Mesendoderm (in vitro differentiated cells): ENCODE measurements at regions not wholly inside any gene's neighbourhood (a gene's known extent, or its start where the extent isn't known, plus 50 kb on each side); places are given as distances from the start of the nearest gene placed in this dataset.
"Not testable (repeated sequence)": the region's sequence is repeated elsewhere in the genome, so short reads cannot be mapped to it uniquely, and the experiment has no call there.

ENCODE experiments used
- DNase-seq: peaks from one replicate; pipeline ENCODE4 v3.0.0; 2013
- H2AK5ac ChIP-seq: 2 replicates; pipeline ENCODE4 v1.6.1; 2013; ENCODE audit warnings: low read length, inconsistent platforms
- H2BK120ac ChIP-seq: 2 replicates; pipeline ENCODE4 v1.6.1; 2013; ENCODE audit warnings: low read depth, mild to moderate bottlenecking, low read length, moderate library complexity, mixed read lengths
- H2BK15ac ChIP-seq: replicated peaks from 2 replicates; pipeline ENCODE4 v1.6.1; 2013; ENCODE audit warnings: low read depth, mild to moderate bottlenecking, moderate library complexity
- H2BK5ac ChIP-seq: 2 replicates; pipeline ENCODE4 v1.6.1; 2013; ENCODE audit warnings: low read length, inconsistent platforms
- H3K18ac ChIP-seq: 2 replicates; pipeline ENCODE4 v1.6.1; 2013; ENCODE audit warnings: mild to moderate bottlenecking, low read length, mixed read lengths
- H3K23ac ChIP-seq: one replicate; pipeline ENCODE4 v1.6.1; 2013; ENCODE audit warnings: low read length
- H3K27ac ChIP-seq: 2 replicates; pipeline ENCODE4 v1.5.1; 2013; ENCODE audit warnings: low read depth, mild to moderate bottlenecking, inconsistent platforms, low read length, moderate library complexity
- H3K27me3 ChIP-seq: 2 replicates; pipeline ENCODE4 v1.6.1; 2013; ENCODE audit warnings: low read length, control low read depth, mild to moderate bottlenecking, inconsistent platforms; ENCODE audit not compliant: insufficient read depth, poor library complexity
- H3K36me3 ChIP-seq: 2 replicates; pipeline ENCODE4 v1.6.1; 2013; ENCODE audit warnings: low read length, inconsistent platforms; ENCODE audit not compliant: control insufficient read depth, insufficient read depth
- H3K4ac ChIP-seq: one replicate; pipeline ENCODE4 v1.6.1; 2013; ENCODE audit warnings: low read depth, mild to moderate bottlenecking, low read length, moderate library complexity
- H3K4me1 ChIP-seq: 2 replicates; pipeline ENCODE4 v1.6.1; 2013; ENCODE audit warnings: low read depth, low read length, inconsistent platforms; ENCODE audit not compliant: control insufficient read depth
- H3K4me2 ChIP-seq: 2 replicates; pipeline ENCODE4 v1.6.1; 2013; ENCODE audit warnings: low read length
- H3K4me3 ChIP-seq: 2 replicates; pipeline ENCODE4 v1.5.1; 2013; ENCODE audit warnings: mild to moderate bottlenecking, low read length
- H3K56ac ChIP-seq: one replicate; pipeline ENCODE4 v1.6.1; 2013; ENCODE audit warnings: low read length
- H3K79me1 ChIP-seq: 2 replicates; pipeline ENCODE4 v1.6.1; 2013; ENCODE audit warnings: low read length, inconsistent platforms
- H3K79me2 ChIP-seq: 2 replicates; pipeline ENCODE4 v1.6.1; 2013; ENCODE audit warnings: mild to moderate bottlenecking, low read length; ENCODE audit not compliant: control insufficient read depth, insufficient read depth
- H3K9ac ChIP-seq: 2 replicates; pipeline ENCODE4 v1.6.1; 2013; ENCODE audit warnings: low read length, inconsistent platforms
- H4K5ac ChIP-seq: one replicate; pipeline ENCODE4 v1.6.1; 2013; ENCODE audit warnings: low read length
- H4K8ac ChIP-seq: one replicate; pipeline ENCODE4 v1.6.1; 2013; ENCODE audit warnings: low read depth, mild to moderate bottlenecking, control low read depth, low read length, moderate library complexity
- WGBS: extraction: QIAGEN DNeasy Blood & Tissue Kit; methylation state at CpG from one replicate; pipeline ENCODE4 v1.1.7; 2013; ENCODE audit warnings: low lambda C conversion rate, missing lambda C conversion rate; ENCODE audit not compliant: insufficient coverage; ENCODE audit errors: extremely low coverage; 5-methylcytosine and 5-hydroxymethylcytosine counted together

GRCh38 chr4:66016240-66016639, 346.0 kb upstream of the EPHA5 start:
- Histone ChIP-seq H4K8ac (no peak overlapping the region), H3K4me3 (no peak overlapping the region), H2BK15ac (no peak overlapping the region), H3K4me2 (no peak overlapping the region), H3K79me1 (no peaks in the 10 kb centered on the region), H2BK5ac (no peak overlapping the region), H3K27me3 (no peaks in the 10 kb centered on the region), H3K56ac (no peak overlapping the region), H3K36me3 (no peaks in the 10 kb centered on the region), H3K4me1 (no peaks in the 10 kb centered on the region), H2BK120ac (no peak overlapping the region), H3K79me2 (no peaks in the 10 kb centered on the region), H3K9ac (no peak overlapping the region), H2AK5ac (no peak overlapping the region), H3K4ac (no peak overlapping the region), H3K23ac (no peak overlapping the region), H3K18ac (no peak overlapping the region), H3K27ac (no peak overlapping the region), H4K5ac (no peak overlapping the region)
- no CpG with 5 or more reads among the region's 1 CpG for WGBS
- DNase-seq: no peak

GRCh38 chr4:66014146-66014765, 344.0 kb upstream of the EPHA5 start:
- WGBS: no CpG with 5 or more reads among the region's 3 CpGs
- Histone ChIP-seq H3K4me3 (no peak overlapping the region), H3K4me2 (no peak overlapping the region)

DNA sequence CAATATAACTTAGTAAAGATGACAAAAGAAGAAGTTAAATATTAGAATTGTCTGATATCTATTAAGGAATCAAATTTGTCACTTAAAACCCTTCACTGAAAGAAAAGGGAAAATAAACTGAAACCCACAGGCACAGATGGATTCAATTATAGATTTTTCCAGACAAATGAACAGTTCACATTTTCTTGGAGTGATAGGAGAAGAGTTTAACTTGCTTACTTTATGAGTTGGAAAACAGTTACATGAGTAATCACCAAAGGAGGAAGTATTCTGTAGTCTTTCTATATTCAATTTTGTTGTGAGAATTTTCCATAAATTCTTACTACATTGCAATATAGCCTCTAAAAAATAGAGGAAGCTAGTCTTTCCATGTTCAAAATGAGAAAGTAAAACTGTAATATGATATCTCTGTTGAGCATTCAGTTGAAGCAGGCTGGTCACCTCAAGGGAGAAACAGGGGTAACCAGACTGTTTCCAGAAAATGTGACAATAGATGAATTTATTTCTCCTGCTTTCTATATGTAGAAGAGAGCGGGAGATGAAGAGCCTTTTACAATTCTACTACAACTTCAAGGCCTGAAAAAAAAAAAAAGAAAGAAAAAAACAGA, 330.3 kb upstream of the EPHA5 start:
- no peak overlapping the region for H2BK120ac ChIP-seq
- H3K4ac ChIP-seq: no peak overlapping the region
- no peak overlapping the region for H3K9ac ChIP-seq
- H3K27ac ChIP-seq: no peak overlapping the region
- H2BK5ac ChIP-seq: no peak overlapping the region
- no peak overlapping the region for H3K18ac ChIP-seq
- no peaks in the 10 kb centered on the region for H3K79me2 ChIP-seq
- no peaks in the 10 kb centered on the region for H3K27me3 ChIP-seq
- no peak overlapping the region for H4K5ac ChIP-seq
- no peak overlapping the region for H3K4me2 ChIP-seq
- no peaks in the 10 kb centered on the region for H3K79me1 ChIP-seq
- no peak overlapping the region for H3K23ac ChIP-seq
- no peak overlapping the region for H3K4me3 ChIP-seq
- H3K4me1 ChIP-seq: no peaks in the 10 kb centered on the region
- H2BK15ac ChIP-seq: no peak overlapping the region
- no peak for DNase-seq
- H2AK5ac ChIP-seq: no peak overlapping the region
- no peaks in the 10 kb centered on the region for H3K36me3 ChIP-seq
- H4K8ac ChIP-seq: no peak overlapping the region
- WGBS: no CpG with 5 or more reads among the region's 1 CpG
- H3K56ac ChIP-seq: no peak overlapping the region

More at GRCh38 chr4:66014146-66014765, 344.0 kb upstream of the EPHA5 start:
- no peaks in the 10 kb centered on the region for H3K4me1 ChIP-seq
- no peak overlapping the region for H3K4ac ChIP-seq
- H2BK120ac ChIP-seq: no peak overlapping the region
- no peaks in the 10 kb centered on the region for H3K27me3 ChIP-seq
- H3K27ac ChIP-seq: no peak overlapping the region
- H3K36me3 ChIP-seq: no peaks in the 10 kb centered on the region
- no peak overlapping the region for H4K8ac ChIP-seq
- H3K56ac ChIP-seq: no peak overlapping the region
- no peak overlapping the region for H2AK5ac ChIP-seq
- H3K9ac ChIP-seq: no peak overlapping the region
- H2BK5ac ChIP-seq: no peak overlapping the region
- no peaks in the 10 kb centered on the region for H3K79me1 ChIP-seq
- peak; percentile 65 for DNase-seq
- no peak overlapping the region for H3K18ac ChIP-seq
- H3K79me2 ChIP-seq: no peaks in the 10 kb centered on the region
- H4K5ac ChIP-seq: no peak overlapping the region
- H2BK15ac ChIP-seq: no peak overlapping the region
- no peak overlapping the region for H3K23ac ChIP-seq

- no CpG with 5 or more reads among the region's 1 CpG for whole genome bisulfite sequencing
- no peak overlapping the region for H3K23ac ChIP-seq
- H3K4me1 ChIP-seq: no peaks in the 10 kb centered on the region
- H3K79me2 ChIP-seq: no peaks in the 10 kb centered on the region
- H3K36me3 ChIP-seq: no peaks in the 10 kb centered on the region
- no peak overlapping the region for H4K5ac ChIP-seq
- no peak overlapping the region for H3K9ac ChIP-seq
- no peaks in the 10 kb centered on the region for H3K79me1 ChIP-seq
- no peak overlapping the region for H2BK120ac ChIP-seq
- H2AK5ac ChIP-seq: no peak overlapping the region
- no peak overlapping the region for H4K8ac ChIP-seq
- no peak overlapping the region for H3K18ac ChIP-seq
- no peak overlapping the region for H3K4me2 ChIP-seq
- H3K4ac ChIP-seq: no peak overlapping the region
- DNase-seq: no peak
- no peak overlapping the region for H3K4me3 ChIP-seq
- H3K27me3 ChIP-seq: no peaks in the 10 kb centered on the region
- H3K27ac ChIP-seq: no peak overlapping the region
- H3K56ac ChIP-seq: no peak overlapping the region
- no peak overlapping the region for H2BK15ac ChIP-seq
- no peak overlapping the region for H2BK5ac ChIP-seq
These were observed 329.2 kb upstream of the EPHA5 start for GRCh38 chr4:65999518-65999871.

DNA sequence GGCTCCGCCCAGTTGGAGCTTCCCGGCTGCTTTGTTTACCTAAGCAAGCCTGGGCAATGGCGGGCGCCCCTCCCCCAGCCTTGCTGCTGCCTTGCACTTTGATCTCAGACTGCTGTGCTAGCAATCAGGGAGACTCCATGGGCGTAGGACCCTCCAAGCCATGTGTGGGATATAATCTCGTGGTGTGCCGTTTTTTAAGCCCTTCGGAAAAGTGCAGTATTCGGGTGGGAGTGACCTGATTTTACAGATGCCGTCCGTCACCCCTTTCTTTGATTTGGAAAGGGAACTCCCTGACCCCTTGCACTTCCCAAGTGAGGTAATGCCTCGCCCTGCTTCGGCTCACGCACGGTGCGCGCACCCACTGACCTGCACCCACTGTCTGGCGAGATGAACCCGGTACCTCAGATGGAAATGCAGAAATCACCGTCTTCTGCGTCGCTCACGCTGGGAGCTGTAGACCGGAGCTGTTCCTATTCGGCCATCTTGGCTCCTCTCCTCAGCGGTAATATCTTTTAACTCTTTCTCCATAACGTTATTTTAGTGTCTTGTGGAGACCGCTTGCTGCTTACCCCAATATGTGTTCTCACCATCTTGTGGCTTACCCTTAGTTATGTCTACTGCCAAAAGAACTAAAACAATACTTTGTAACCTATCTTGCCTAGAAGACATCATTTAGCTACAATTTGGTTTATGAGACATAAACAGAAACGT, 328.7 kb upstream of the EPHA5 start:
- not testable (repeated sequence) for H3K9ac ChIP-seq, H3K36me3 ChIP-seq, H2BK120ac ChIP-seq, H2BK5ac ChIP-seq, H3K18ac ChIP-seq, H3K23ac ChIP-seq, H3K4me1 ChIP-seq, H2AK5ac ChIP-seq, DNase-seq, H3K4me3 ChIP-seq, H3K4ac ChIP-seq, H3K27ac ChIP-seq, H3K4me2 ChIP-seq, H3K79me2 ChIP-seq, H3K27me3 ChIP-seq, H3K56ac ChIP-seq, H2BK15ac ChIP-seq, H4K5ac ChIP-seq, H4K8ac ChIP-seq, H3K79me1 ChIP-seq
- no CpG with 5 or more reads among the region's 29 CpGs for WGBS
